Neuronal stem cell (in vitro differentiated cells): ENCODE measurements at regions not wholly inside any gene's neighbourhood (a gene's known extent, or its start where the extent isn't known, plus 50 kb on each side); places are given as distances from the start of the nearest gene placed in this dataset.

Experiments used
- DNase-seq: peaks from one replicate; pipeline ENCODE4 v3.0.0-alpha.2; 2013; ENCODE audit warnings: low spot score
- H2AFZ ChIP-seq: one replicate; pipeline ENCODE4 v1.6.1; 2013; ENCODE audit warnings: mild to moderate bottlenecking, low read length, inconsistent platforms
- H2AK5ac ChIP-seq: 2 replicates; pipeline ENCODE4 v1.6.1; 2013; ENCODE audit warnings: low read depth, mild to moderate bottlenecking, inconsistent platforms, low read length, moderate library complexity, mixed read lengths
- H2BK120ac ChIP-seq: 2 replicates; pipeline ENCODE4 v1.6.1; 2013; ENCODE audit warnings: low read depth, mild to moderate bottlenecking, inconsistent platforms, low read length, moderate library complexity, mixed read lengths
- H2BK12ac ChIP-seq: one replicate; pipeline ENCODE4 v1.6.1; 2013; ENCODE audit warnings: low read length, inconsistent platforms
- H2BK15ac ChIP-seq: 2 replicates; pipeline ENCODE4 v1.6.1; 2013; ENCODE audit warnings: mild to moderate bottlenecking, low read length, inconsistent platforms, mixed read lengths
- H2BK5ac ChIP-seq: one replicate; pipeline ENCODE4 v1.6.1; 2013; ENCODE audit warnings: inconsistent platforms, mild to moderate bottlenecking, low read length, moderate library complexity
- H3K14ac ChIP-seq: one replicate; pipeline ENCODE4 v1.6.1; 2013; ENCODE audit warnings: low read length, inconsistent platforms
- H3K18ac ChIP-seq: 2 replicates; pipeline ENCODE4 v1.6.1; 2013; ENCODE audit warnings: low read length, inconsistent platforms
- H3K23ac ChIP-seq: 2 replicates; pipeline ENCODE4 v1.6.1; 2013; ENCODE audit warnings: low read depth, mild to moderate bottlenecking, mixed read lengths, low read length, inconsistent platforms; ENCODE audit not compliant: poor library complexity
- H3K27ac ChIP-seq: replicated peaks from 3 replicates; pipeline ENCODE4 v1.5.1; 2013; ENCODE audit warnings: low read length, inconsistent platforms
- H3K27me3 ChIP-seq, 3 experiments: 2 replicates each; pipeline ENCODE4 v1.6.1; 2013; ENCODE audit warnings: low read length in 3 of 3, mild to moderate bottlenecking in 2 of 3, inconsistent platforms in 1 of 3, low read depth in 1 of 3, mixed read lengths in 1 of 3, moderate library complexity in 1 of 3; ENCODE audit not compliant: control insufficient read depth in 3 of 3, insufficient read depth in 3 of 3
- H3K36me3 ChIP-seq, 2 donors: replicated peaks in 1 of 2; 2 replicates each; pipeline ENCODE4 v1.6.1; 2013; ENCODE audit warnings: low read length in 2 of 2; ENCODE audit not compliant: control insufficient read depth in 2 of 2, insufficient read depth in 2 of 2
- H3K4ac ChIP-seq: 2 replicates; pipeline ENCODE4 v1.6.1; 2013; ENCODE audit warnings: inconsistent platforms, mild to moderate bottlenecking, low read length, moderate library complexity
- H3K4me1 ChIP-seq, 2 donors: 1 replicate in 1 of 2; 2 replicates in 1 of 2; pipeline ENCODE4 v1.6.1; 2013; ENCODE audit warnings: low read length in 2 of 2, low read depth in 1 of 2; ENCODE audit not compliant: control insufficient read depth in 2 of 2, insufficient read depth in 1 of 2
- H3K4me2 ChIP-seq: one replicate; pipeline ENCODE4 v1.6.1; 2013; ENCODE audit warnings: mild to moderate bottlenecking, low read length, inconsistent platforms; ENCODE audit not compliant: insufficient read depth, poor library complexity, severe bottlenecking
- H3K4me3 ChIP-seq, 2 donors: 2 replicates each; pipeline ENCODE4 v1.5.1; 2013; ENCODE audit warnings: low read length in 2 of 2, mild to moderate bottlenecking in 2 of 2, inconsistent platforms in 1 of 2, moderate library complexity in 1 of 2
- H3K79me1 ChIP-seq: one replicate; pipeline ENCODE4 v1.6.1; 2013; ENCODE audit warnings: low read depth, mild to moderate bottlenecking, inconsistent platforms, low read length, moderate library complexity
- H3K9ac ChIP-seq: one replicate; pipeline ENCODE4 v1.6.1; 2013; ENCODE audit warnings: mild to moderate bottlenecking, low read depth, low read length, inconsistent platforms; ENCODE audit not compliant: poor library complexity
- H3K9me3 ChIP-seq, 2 donors: replicated peaks in 1 of 2; 2 replicates each; pipeline versions ENCODE3 to v1.6.1; 2013; ENCODE audit warnings: low read length in 2 of 2, mild to moderate bottlenecking in 2 of 2, inconsistent platforms in 1 of 2, low read depth in 1 of 2, mixed read lengths in 1 of 2, moderate library complexity in 1 of 2; ENCODE audit not compliant: control insufficient read depth in 2 of 2, insufficient read depth in 1 of 2
- H4K8ac ChIP-seq: one replicate; pipeline ENCODE4 v1.6.1; 2013; ENCODE audit warnings: low read depth, mild to moderate bottlenecking, inconsistent platforms, low read length, moderate library complexity
- H4K91ac ChIP-seq: one replicate; pipeline ENCODE4 v1.6.1; 2013; ENCODE audit warnings: low read length, low read depth, mild to moderate bottlenecking, inconsistent platforms; ENCODE audit not compliant: poor library complexity
- WGBS, 2 donors: extraction: QIAGEN DNeasy Blood & Tissue Kit; methylation state at CpG; one replicate each; pipeline ENCODE4 v1.1.7; 2013; ENCODE audit warnings: missing lambda C conversion rate in 2 of 2, mixed read lengths in 1 of 2; ENCODE audit not compliant: insufficient read length in 2 of 2, insufficient replicate concordance in 1 of 2; ENCODE audit errors: extremely low coverage in 2 of 2; 5-methylcytosine and 5-hydroxymethylcytosine counted together

DNA sequence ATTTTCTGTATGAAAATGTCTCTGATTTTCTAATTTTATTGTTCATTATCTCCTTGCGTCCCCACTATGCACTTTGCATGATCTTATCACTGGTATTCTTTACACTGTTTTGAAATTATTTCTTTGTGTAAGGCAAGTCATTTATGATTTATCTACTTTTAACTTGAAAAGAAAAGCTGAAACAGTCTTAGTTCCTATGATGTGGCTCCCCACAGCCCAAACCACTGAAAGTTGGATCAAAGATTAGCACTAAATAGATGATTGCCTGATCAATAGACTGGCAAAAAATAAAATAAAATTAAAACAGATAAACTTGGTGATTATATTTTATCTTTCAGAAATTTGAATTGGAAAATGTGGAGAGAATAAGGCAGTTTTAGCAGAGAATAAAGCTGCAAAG lies 1101.9 kb downstream of the PCDH9 start:
- Histone ChIP-seq H3K4me2 (no peak overlapping the region), H3K4me1 (no peaks in the 10 kb centered on the region), H2BK120ac (no peak overlapping the region), H3K18ac (no peak overlapping the region), H3K23ac (no peak overlapping the region), H3K36me3 (no peaks in the 10 kb centered on the region), H3K9ac (no peak overlapping the region), H3K9me3 (no peaks in the 10 kb centered on the region), H4K8ac (no peak overlapping the region), H4K91ac (no peak overlapping the region), H2AK5ac (no peak overlapping the region), H3K14ac (no peak overlapping the region), H2BK5ac (no peak overlapping the region), H2AFZ (no peak overlapping the region), H3K27ac (no peak overlapping the region), H2BK15ac (no peak overlapping the region), H3K4me3 (no peak overlapping the region), H3K27me3 (no peaks in the 10 kb centered on the region), H2BK12ac (no peak overlapping the region), H3K4ac (no peak overlapping the region), H3K79me1 (no peaks in the 10 kb centered on the region)
- WGBS, 2 donors: no CpG with 5 or more reads among the region's 1 CpG
- no peak for DNase-seq

DNA sequence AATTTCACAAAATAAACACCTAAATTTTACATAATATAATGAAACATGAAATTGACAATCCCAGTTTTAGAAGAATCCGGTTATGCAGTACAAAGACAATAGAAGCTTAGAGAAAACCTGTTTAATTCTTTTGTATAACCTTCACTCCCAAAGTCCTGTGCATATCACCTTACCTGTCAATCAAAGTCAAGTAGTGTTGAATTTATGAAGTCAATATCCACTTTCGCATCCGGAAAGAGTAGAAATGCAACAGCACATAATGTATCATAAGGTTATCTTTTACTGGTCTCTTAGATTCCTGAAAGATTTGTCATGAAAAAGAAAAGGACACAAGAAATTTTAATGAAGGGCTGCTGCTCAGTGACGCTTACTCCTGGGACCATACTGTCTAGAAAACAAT lies 1112.6 kb downstream of the PCDH9 start:
- Histone ChIP-seq H2AFZ (no peak overlapping the region), H3K18ac (no peak overlapping the region), H3K79me1 (no peaks in the 10 kb centered on the region), H3K27ac (no peak overlapping the region), H2BK120ac (no peak overlapping the region), H3K9ac (no peak overlapping the region), H3K36me3 (no peaks in the 10 kb centered on the region), H4K8ac (no peak overlapping the region), H2BK5ac (no peak overlapping the region), H3K4me3 (no peak overlapping the region), H2AK5ac (no peak overlapping the region), H4K91ac (no peak overlapping the region), H3K23ac (no peak overlapping the region), H3K14ac (no peak overlapping the region), H3K9me3 (no peaks in the 10 kb centered on the region), H2BK12ac (no peak overlapping the region), H3K27me3 (no peaks in the 10 kb centered on the region), H2BK15ac (no peak overlapping the region), H3K4ac (no peak overlapping the region), H3K4me1 (no peaks in the 10 kb centered on the region), H3K4me2 (no peak overlapping the region)
- no CpG with 5 or more reads among the region's 4 CpGs for WGBS, 2 donors
- no peak for DNase-seq

DNA sequence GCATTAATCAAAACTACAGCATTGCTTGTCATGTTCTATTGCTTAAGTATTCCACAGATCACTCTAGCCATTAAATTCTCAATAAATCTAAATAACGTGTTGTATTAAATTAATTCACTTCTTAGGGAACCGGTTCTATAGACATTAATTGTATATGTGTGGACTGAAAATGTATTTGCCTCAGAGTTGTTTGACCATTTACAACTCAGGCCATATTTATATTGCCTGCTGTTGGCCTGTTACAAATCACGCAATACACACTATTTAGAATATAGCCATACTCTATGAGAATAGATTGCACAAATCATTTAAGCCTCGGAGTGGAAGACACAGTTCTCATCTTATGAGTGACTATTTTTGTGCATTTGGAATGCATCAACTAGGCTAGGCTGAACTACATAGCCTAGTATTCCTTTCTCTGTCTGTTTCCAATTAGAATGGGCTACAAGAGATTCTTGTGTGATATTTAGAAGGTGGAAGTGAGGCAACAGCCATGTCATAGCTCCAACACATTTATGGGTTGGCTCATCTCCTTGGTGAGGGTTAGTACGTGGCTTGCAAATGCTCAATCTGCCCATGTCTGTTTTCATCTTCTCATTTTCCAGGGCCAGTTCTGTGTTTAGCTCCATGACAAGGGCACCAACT lies 1116.1 kb downstream of the PCDH9 start:
- Histone ChIP-seq H3K79me1 (no peaks in the 10 kb centered on the region), H3K36me3 (no peaks in the 10 kb centered on the region), H2AFZ (peak overlapping the region; percentile 44), H3K4ac (no peak overlapping the region), H3K27me3 (no peaks in the 10 kb centered on the region), H4K8ac (no peak overlapping the region), H3K23ac (no peak overlapping the region), H2BK12ac (no peak overlapping the region), H2BK5ac (no peak overlapping the region), H3K4me2 (no peak overlapping the region), H2BK15ac (no peak overlapping the region), H3K4me3 (no peak overlapping the region), H2BK120ac (no peak overlapping the region), H2AK5ac (no peak overlapping the region), H4K91ac (no peak overlapping the region), H3K27ac (no peak overlapping the region), H3K4me1 (no peaks in the 10 kb centered on the region), H3K9ac (no peak overlapping the region), H3K9me3 (no peaks in the 10 kb centered on the region), H3K18ac (no peak overlapping the region), H3K14ac (no peak overlapping the region)
- DNase-seq: no peak
- WGBS, 2 donors: no CpG with 5 or more reads among the region's 5 CpGs

DNA sequence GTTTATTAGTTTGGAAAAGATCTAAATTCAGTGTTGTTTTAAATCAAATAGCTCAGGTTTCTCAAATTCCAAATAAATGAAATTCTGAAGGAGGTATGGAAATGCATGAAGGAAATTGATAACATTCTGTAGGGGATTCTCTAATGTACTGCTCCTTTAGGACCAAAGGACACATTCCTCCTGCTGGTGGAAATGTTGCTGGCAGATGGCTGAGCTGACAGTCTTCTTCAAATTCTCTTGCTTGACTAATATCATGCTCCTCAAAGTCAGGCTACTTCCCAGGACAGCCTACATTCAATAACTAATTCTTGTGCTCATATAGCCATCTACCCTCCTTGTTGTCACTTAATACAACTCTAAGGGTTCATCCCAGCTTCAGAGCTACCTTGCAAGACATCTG lies 1118.5 kb downstream of the PCDH9 start:
- Histone ChIP-seq H2BK120ac (no peak overlapping the region), H2BK12ac (no peak overlapping the region), H3K9me3 (no peaks in the 10 kb centered on the region), H3K9ac (no peak overlapping the region), H3K4ac (no peak overlapping the region), H3K27me3 (no peaks in the 10 kb centered on the region), H3K36me3 (no peaks in the 10 kb centered on the region), H3K4me1 (no peaks in the 10 kb centered on the region), H3K14ac (no peak overlapping the region), H4K91ac (no peak overlapping the region), H3K27ac (no peak overlapping the region), H3K18ac (no peak overlapping the region), H3K4me3 (no peak overlapping the region), H2AK5ac (no peak overlapping the region), H4K8ac (no peak overlapping the region), H2BK5ac (no peak overlapping the region), H2AFZ (no peak overlapping the region), H3K79me1 (no peaks in the 10 kb centered on the region), H3K23ac (no peak overlapping the region), H3K4me2 (no peak overlapping the region), H2BK15ac (no peak overlapping the region)
- no peak for DNase-seq
